Fibroblast of lung (primary cell): ENCODE measurements at regions not wholly inside any gene's neighbourhood (a gene's known extent, or its start where the extent isn't known, plus 50 kb on each side); places are given as distances from the start of the nearest gene placed in this dataset.

ENCODE experiments used
- EZH2 ChIP-seq: IDR thresholded peaks from 2 replicates; pipeline ENCODE4 v1.5.1; 2012; ENCODE audit warnings: low read length, control low read depth, mild to moderate bottlenecking; ENCODE audit errors: missing control alignments
- TF ChIP-seq, protein P1 (sequence below), 2 donors: IDR thresholded peaks in 1 of 2; conservative IDR thresholded peaks in 1 of 2; 1 replicate in 1 of 2; 2 replicates in 1 of 2; pipeline ENCODE4 v1.5.1; 2011 to 2012; ENCODE audit warnings: low read length in 2 of 2, control low read depth in 1 of 2, inconsistent platforms in 1 of 2, low read depth in 1 of 2, mild to moderate bottlenecking in 1 of 2

DNA sequence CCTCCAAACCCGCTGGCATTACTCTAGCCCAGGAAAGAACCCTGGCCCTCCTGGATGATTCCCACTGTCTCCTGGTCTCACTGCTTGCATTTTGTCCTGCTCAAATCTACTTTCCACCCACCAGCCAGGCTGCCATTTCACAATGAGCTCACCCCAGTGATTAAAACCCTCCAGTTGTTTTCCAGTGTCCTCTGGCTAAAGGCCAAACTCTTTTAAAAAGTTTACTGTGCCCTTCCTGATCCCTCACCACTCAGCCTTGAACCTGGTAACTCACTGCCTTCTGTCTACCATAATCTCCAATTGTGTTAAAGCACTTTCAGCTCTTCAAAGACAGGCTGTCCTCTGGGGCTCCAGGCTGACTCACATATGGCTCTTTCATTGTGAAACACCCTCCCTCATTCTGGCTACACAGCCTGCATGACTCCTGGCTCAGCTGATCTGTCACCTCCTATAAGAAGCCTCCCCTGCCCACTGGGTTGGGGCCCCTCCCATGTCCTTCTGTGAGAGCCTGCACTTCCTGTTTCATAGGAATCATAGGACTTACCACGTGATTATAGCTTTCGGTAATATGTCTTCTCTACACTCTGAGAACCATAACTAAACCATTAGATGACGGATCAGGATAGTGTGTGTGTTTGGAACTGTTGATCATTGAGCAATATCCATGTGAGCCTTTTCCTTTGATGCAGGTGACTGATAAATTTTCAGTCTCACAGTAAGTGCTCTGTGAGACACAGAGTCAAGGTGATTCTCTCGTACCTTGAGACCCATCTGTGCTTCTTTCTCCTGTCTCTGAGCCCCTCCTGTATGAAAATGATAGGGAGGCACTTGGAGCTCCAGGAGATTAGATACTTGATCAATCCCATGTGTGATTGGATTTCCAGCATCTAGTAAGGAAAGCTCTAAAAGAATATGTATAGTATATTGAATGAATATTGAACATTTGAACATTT is 590.8 kb upstream of the ID2 start:
- TF ChIP-seq, protein P1, sequence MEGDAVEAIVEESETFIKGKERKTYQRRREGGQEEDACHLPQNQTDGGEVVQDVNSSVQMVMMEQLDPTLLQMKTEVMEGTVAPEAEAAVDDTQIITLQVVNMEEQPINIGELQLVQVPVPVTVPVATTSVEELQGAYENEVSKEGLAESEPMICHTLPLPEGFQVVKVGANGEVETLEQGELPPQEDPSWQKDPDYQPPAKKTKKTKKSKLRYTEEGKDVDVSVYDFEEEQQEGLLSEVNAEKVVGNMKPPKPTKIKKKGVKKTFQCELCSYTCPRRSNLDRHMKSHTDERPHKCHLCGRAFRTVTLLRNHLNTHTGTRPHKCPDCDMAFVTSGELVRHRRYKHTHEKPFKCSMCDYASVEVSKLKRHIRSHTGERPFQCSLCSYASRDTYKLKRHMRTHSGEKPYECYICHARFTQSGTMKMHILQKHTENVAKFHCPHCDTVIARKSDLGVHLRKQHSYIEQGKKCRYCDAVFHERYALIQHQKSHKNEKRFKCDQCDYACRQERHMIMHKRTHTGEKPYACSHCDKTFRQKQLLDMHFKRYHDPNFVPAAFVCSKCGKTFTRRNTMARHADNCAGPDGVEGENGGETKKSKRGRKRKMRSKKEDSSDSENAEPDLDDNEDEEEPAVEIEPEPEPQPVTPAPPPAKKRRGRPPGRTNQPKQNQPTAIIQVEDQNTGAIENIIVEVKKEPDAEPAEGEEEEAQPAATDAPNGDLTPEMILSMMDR (conservative IDR thresholded peaks at IDR 0.05 in 1 of 2, IDR thresholded peaks at IDR 0.05 in 1 of 2; ENCODE audit: low read depth in 1 of 2, low read length in 2 of 2): no peak
- TF ChIP-seq EZH2: no peak
